OCI-LY7 (cell line): ENCODE measurements at regions not wholly inside any gene's neighbourhood (a gene's known extent, or its start where the extent isn't known, plus 50 kb on each side); places are given as distances from the start of the nearest gene placed in this dataset.

Experiments used
- BruUV-seq: library from RNA; stranded (reverse); fragments of 400-500 nt; replicated peaks from 2 replicates; lab custom pipeline; 2021; lab: Mats Ljungman, UMichigan
- CTCF ChIA-PET: fragments of 300-600 bp; sonication (Branson Sonifier 250); formaldehyde crosslinking; loops from one replicate; lab custom pipeline; 2022; ENCODE audit warnings: antibody characterized with exemption; ENCODE audit not compliant: unreplicated experiment; lab: Charles Lee
- POLR2A ChIA-PET: fragments of 300-600 bp; sonication (Branson Sonifier 250); formaldehyde crosslinking; loops from one replicate; lab custom pipeline; 2022; ENCODE audit warnings: antibody characterized with exemption; lab: Charles Lee
- DNase-seq: peaks from one replicate; pipeline ENCODE4 v3.0.0-alpha.2; 2015; ENCODE audit warnings: low spot score
- H2AFZ ChIP-seq: fragments of 200-600 bp; sonication (generic), shearing (Covaris generic); 2 replicates; pipeline ENCODE4 v1.6.1; 2014; ENCODE audit warnings: mild to moderate bottlenecking, antibody characterized with exemption, low read length, moderate library complexity
- H3K27ac ChIP-seq: fragments of 200-600 bp; sonication (generic); 2 replicates; pipeline ENCODE4 v1.5.1; 2014; ENCODE audit warnings: mixed run types, low read depth, mild to moderate bottlenecking, moderate library complexity, low read length, inconsistent platforms; ENCODE audit not compliant: poor library complexity, severe bottlenecking
- H3K36me3 ChIP-seq: fragments of 200-600 bp; sonication (generic); 2 replicates; pipeline ENCODE4 v1.6.1; 2014; ENCODE audit warnings: mild to moderate bottlenecking, antibody characterized with exemption, low read length, moderate library complexity, mixed read lengths; ENCODE audit not compliant: insufficient read depth
- H3K4me1 ChIP-seq: fragments of 200-600 bp; sonication (generic); 2 replicates; pipeline ENCODE4 v1.5.1; 2014; ENCODE audit warnings: mild to moderate bottlenecking, low read length; ENCODE audit not compliant: insufficient read depth, poor library complexity, severe bottlenecking
- H3K4me2 ChIP-seq: fragments of 200-600 bp; sonication (generic); 2 replicates; pipeline ENCODE4 v1.6.1; 2014; ENCODE audit warnings: mild to moderate bottlenecking, low read length
- H3K4me3 ChIP-seq: fragments of 200-600 bp; sonication (generic); 2 replicates; pipeline ENCODE4 v1.5.1; 2014; ENCODE audit warnings: mild to moderate bottlenecking, low read depth, low read length; ENCODE audit not compliant: poor library complexity, severe bottlenecking
- H3K79me2 ChIP-seq: fragments of 200-600 bp; sonication (generic); 2 replicates; pipeline ENCODE4 v1.6.1; 2016; ENCODE audit warnings: low read depth, mild to moderate bottlenecking, low read length, moderate library complexity, mixed read lengths; ENCODE audit not compliant: insufficient read depth
- H3K9me2 ChIP-seq: fragments of 200-600 bp; sonication (generic); 2 replicates; pipeline ENCODE4 v1.6.1; 2016; ENCODE audit warnings: mild to moderate bottlenecking, low read length, mixed read lengths; ENCODE audit not compliant: insufficient read depth
- H3K9me3 ChIP-seq: fragments of 200-600 bp; sonication (generic); 2 replicates; pipeline ENCODE4 v1.6.1; 2014; ENCODE audit warnings: mild to moderate bottlenecking, mixed run types, low read length, mixed read lengths
- H4K20me1 ChIP-seq: fragments of 200-600 bp; sonication (generic); 2 replicates; pipeline ENCODE4 v1.6.1; 2014; ENCODE audit warnings: mild to moderate bottlenecking, antibody characterized with exemption, low read length, moderate library complexity, mixed read lengths; ENCODE audit not compliant: insufficient read depth
- CTCF ChIP-seq: fragments of 200-600 bp; sonication (generic); conservative IDR thresholded peaks from 2 replicates; pipeline ENCODE4 v1.5.1; 2014; ENCODE audit warnings: mild to moderate bottlenecking, antibody characterized with exemption, low read length, moderate library complexity, mixed read lengths
- EZH2phosphoT487 ChIP-seq: fragments of 200-600 bp; sonication (generic); IDR thresholded peaks from 2 replicates; pipeline ENCODE4 v1.6.1; 2018; ENCODE audit warnings: low read depth, borderline replicate concordance, mild to moderate bottlenecking, mixed run types, antibody characterized with exemption, low read length, moderate library complexity, mixed read lengths
- intact Hi-C: fragments of 100-400 bp; cut with micrococcal nuclease; formaldehyde crosslinking; loops from one replicate; pipeline ENCODE4 v1.10.0; 2022; ENCODE audit not compliant: unreplicated experiment

- no peaks in the 10 kb centered on the region for H3K79me2 ChIP-seq
- no peak overlapping the region for H3K4me2 ChIP-seq
- H3K9me3 ChIP-seq = no peaks in the 10 kb centered on the region
- ChIA-PET POLR2A (no interaction called here), CTCF (no interaction called here)
- H3K36me3 ChIP-seq = no peaks in the 10 kb centered on the region
- intact Hi-C loops = no loop called here
- no peak overlapping the region for H2AFZ ChIP-seq
- DNase-seq = no peak
- H3K4me1 ChIP-seq = no peaks in the 10 kb centered on the region
- H3K9me2 ChIP-seq = no peaks in the 10 kb centered on the region
- no peaks in the 10 kb centered on the region for H4K20me1 ChIP-seq
- no peak for TF ChIP-seq CTCF
- TF ChIP-seq EZH2phosphoT487 = no peak
- H3K4me3 ChIP-seq = no peak overlapping the region
- H3K27ac ChIP-seq = no peak overlapping the region
- no TSS peak for BruUV-seq
These were observed 442.3 kb downstream of the FGF9 start for GRCh38 chr13:22112956-22113745.

- Histone ChIP-seq H3K9me3 (no peaks in the 10 kb centered on the region), H2AFZ (no peak overlapping the region), H3K27ac (no peak overlapping the region), H3K79me2 (no peaks in the 10 kb centered on the region), H3K9me2 (no peaks in the 10 kb centered on the region), H3K36me3 (no peaks in the 10 kb centered on the region), H3K4me1 (no peaks in the 10 kb centered on the region), H3K4me2 (no peak overlapping the region), H3K4me3 (no peak overlapping the region), H4K20me1 (no peaks in the 10 kb centered on the region)
- intact Hi-C loops = no loop called here
- CTCF ChIA-PET = no interaction called here
- peak; percentile 26 for DNase-seq
- no peak for TF ChIP-seq CTCF
- no peak for TF ChIP-seq EZH2phosphoT487
- no TSS peak for BruUV-seq
- POLR2A ChIA-PET = interaction anchor here (0.7 kb wide), 1 partner anchor 320 kb away, joined by 5 read pairs; no protein-coding TSS in a partner anchor
These were observed 443.9 kb downstream of the FGF9 start for GRCh38 chr13:22114630-22115311.

- no peaks in the 10 kb centered on the region for H4K20me1 ChIP-seq
- CTCF ChIA-PET = interaction anchor here (1.0 kb wide), 1 partner anchor 13 kb away, joined by 4 read pairs; no protein-coding TSS in a partner anchor
These were observed 447.3 kb downstream of the FGF9 start for GRCh38 chr13:22118158-22118557.

More at GRCh38 chr13:22118158-22118557, 447.3 kb downstream of the FGF9 start:
- H2AFZ ChIP-seq = no peak overlapping the region
- no peak overlapping the region for H3K4me3 ChIP-seq
- intact Hi-C loops = no loop called here
- no peaks in the 10 kb centered on the region for H3K9me2 ChIP-seq
- TF ChIP-seq EZH2phosphoT487 (no peak), CTCF (no peak)
- no peaks in the 10 kb centered on the region for H3K79me2 ChIP-seq
- H3K27ac ChIP-seq = no peak overlapping the region
- H3K9me3 ChIP-seq = no peaks in the 10 kb centered on the region
- no peaks in the 10 kb centered on the region for H3K36me3 ChIP-seq
- POLR2A ChIA-PET = no interaction called here
- H3K4me1 ChIP-seq = no peaks in the 10 kb centered on the region
- DNase-seq = no peak
- no peak overlapping the region for H3K4me2 ChIP-seq
- no TSS peak for BruUV-seq
